Naive thymus-derived CD8-positive, alpha-beta T cell (primary cell): ENCODE measurements at regions not wholly inside any gene's neighbourhood (a gene's known extent, or its start where the extent isn't known, plus 50 kb on each side); places are given as distances from the start of the nearest gene placed in this dataset.
A peak's percentile ranks its signal among the peaks of the same experiment; 100 is the strongest.

ENCODE experiments used
- ATAC-seq, 2 donors: fragments of 150-1000 bp; cut with Tn5 transposase in 1 of 2; sonication (Bioruptor Pico), chemical (Tn5 transposase) in 1 of 2; 1 replicate in 1 of 2; 2 replicates in 1 of 2; pipeline ENCODE4 v1.10.0; 2021; ENCODE audit warnings: mild to moderate bottlenecking in 2 of 2, moderate library complexity in 2 of 2
- POLR2A ChIA-PET: fragments of 350-600 bp; sonication (Branson Sonifier 250); formaldehyde crosslinking; loops from one replicate; lab custom pipeline; 2021; ENCODE audit warnings: antibody characterized with exemption; lab: Charles Lee
- DNase-seq, 10 donors: peaks; one replicate each; pipeline versions ENCODE4 v3.0.0 to v3.0.0-alpha.2; 2020 to 2022
- H3K27ac Mint-ChIP-seq, 10 donors: one replicate each; pipeline ENCODE4 v1.8.0; 2020 to 2022; ENCODE audit warnings: mild to moderate bottlenecking in 10 of 10, mixed read lengths in 10 of 10, moderate library complexity in 4 of 10, inconsistent platforms in 1 of 10
- H3K27me3 Mint-ChIP-seq, 5 donors: one replicate each; pipeline ENCODE4 v1.8.0; 2021 to 2022; ENCODE audit warnings: mixed read lengths in 5 of 5
- H3K36me3 Mint-ChIP-seq, 3 donors: one replicate each; pipeline ENCODE4 v1.8.0; 2020 to 2022; ENCODE audit warnings: mixed read lengths in 3 of 3, mild to moderate bottlenecking in 2 of 3, inconsistent platforms in 1 of 3
- H3K4me1 Mint-ChIP-seq, 4 donors: one replicate each; pipeline ENCODE4 v1.8.0; 2021 to 2022; ENCODE audit warnings: mixed read lengths in 4 of 4
- H3K4me3 Mint-ChIP-seq, 10 donors: one replicate each; pipeline ENCODE4 v1.8.0; 2020 to 2022; ENCODE audit warnings: mild to moderate bottlenecking in 10 of 10, mixed read lengths in 10 of 10, moderate library complexity in 6 of 10, inconsistent platforms in 1 of 10
- H3K9me3 Mint-ChIP-seq, 9 donors: one replicate each; pipeline ENCODE4 v1.8.0; 2020 to 2022; ENCODE audit warnings: mixed read lengths in 9 of 9, mild to moderate bottlenecking in 3 of 9, inconsistent platforms in 1 of 9, moderate library complexity in 1 of 9

DNA sequence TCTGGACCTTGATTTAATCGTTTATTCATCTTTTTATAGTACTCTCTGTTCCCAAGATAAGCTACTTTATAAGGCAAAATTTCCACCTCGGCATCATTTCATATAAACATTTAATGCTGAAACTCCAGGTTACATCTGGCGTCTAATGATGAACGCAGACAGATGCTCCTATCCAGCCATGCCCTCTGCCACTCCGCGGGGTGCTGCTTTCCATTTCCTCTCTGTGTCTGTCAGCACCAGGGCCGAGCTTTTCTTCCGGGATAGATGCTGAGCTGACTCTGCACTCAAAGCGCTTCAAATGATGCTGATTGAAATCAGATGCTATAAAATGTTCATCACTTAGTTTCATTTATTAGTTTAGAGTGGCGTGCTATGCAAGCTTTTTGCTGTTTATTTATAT is 80.5 kb upstream of the HELT start:
- POLR2A ChIA-PET, result no interaction called here
- no peak for DNase-seq
- no peaks in the 10 kb centered on the region for H3K36me3 Mint-ChIP-seq
- H3K27me3 Mint-ChIP-seq, result peaks cover 4 to 12% (median 10%) of the 10 kb centered on the region in 5 donors
- H3K4me1 Mint-ChIP-seq, result no peaks in the 10 kb centered on the region
- no peak for ATAC-seq
- no peak overlapping the region for H3K27ac Mint-ChIP-seq
- H3K4me3 Mint-ChIP-seq, result no peak overlapping the region
- H3K9me3 Mint-ChIP-seq, result peaks cover 0 to 2% (median 0%) of the 10 kb centered on the region in 9 donors

DNA sequence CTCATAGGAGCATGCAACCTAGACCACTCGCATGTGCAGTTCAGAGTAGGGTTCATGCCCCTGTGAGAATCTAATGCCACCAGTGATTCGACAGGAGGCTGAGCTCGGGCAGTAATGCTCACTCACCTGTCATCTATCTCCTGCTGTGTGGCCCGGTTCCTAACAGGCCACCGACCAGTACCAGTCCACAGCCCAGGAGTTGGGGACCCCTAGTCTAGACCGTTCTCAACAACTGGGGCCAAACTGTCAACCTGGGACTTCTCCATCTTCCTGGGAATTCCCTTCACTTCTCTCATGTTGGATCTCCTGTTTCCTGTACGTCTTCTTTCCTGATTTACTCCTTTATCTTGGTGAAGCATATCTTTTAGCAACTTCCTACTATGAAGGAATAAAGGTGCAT is 79.4 kb upstream of the HELT start:
- POLR2A ChIA-PET, result no interaction called here
- no peaks in the 10 kb centered on the region for H3K4me1 Mint-ChIP-seq
- DNase-seq (no peak), ATAC-seq (no peak)
- H3K4me3 Mint-ChIP-seq, result no peak overlapping the region
- no peaks in the 10 kb centered on the region for H3K36me3 Mint-ChIP-seq
- H3K9me3 Mint-ChIP-seq, result peaks cover 0 to 2% (median 0%) of the 10 kb centered on the region in 9 donors
- H3K27me3 Mint-ChIP-seq, result peaks cover 4 to 12% (median 10%) of the 10 kb centered on the region in 5 donors
- no peak overlapping the region for H3K27ac Mint-ChIP-seq

DNA sequence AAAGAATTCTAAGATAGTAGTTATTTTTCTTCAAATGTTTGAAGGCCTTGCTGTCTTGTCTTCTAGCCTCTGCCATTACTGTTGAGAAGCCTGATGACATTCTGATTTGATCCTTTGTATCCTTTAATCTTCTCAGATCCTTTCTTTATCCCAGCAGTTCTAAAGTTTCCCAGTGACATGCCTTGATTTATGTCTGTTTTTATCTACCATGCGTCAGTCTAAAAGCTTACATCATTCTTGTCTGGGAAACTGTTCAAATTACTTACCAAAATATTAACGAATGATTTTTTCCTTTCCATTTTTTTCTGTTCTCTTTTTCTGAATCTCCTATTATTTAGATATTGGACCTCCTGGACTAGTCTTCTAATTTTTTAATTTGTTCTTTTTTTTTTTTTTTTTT is 78.3 kb upstream of the HELT start:
- POLR2A ChIA-PET, result no interaction called here
- H3K27ac Mint-ChIP-seq, result no peak overlapping the region
- H3K4me1 Mint-ChIP-seq, result no peaks in the 10 kb centered on the region
- H3K4me3 Mint-ChIP-seq, result no peak overlapping the region
- H3K27me3 Mint-ChIP-seq, result peaks cover 4 to 11% (median 9%) of the 10 kb centered on the region in 5 donors
- DNase-seq (no peak), ATAC-seq (no peak)
- H3K9me3 Mint-ChIP-seq, result peaks cover 0 to 2% (median 0%) of the 10 kb centered on the region in 9 donors
- H3K36me3 Mint-ChIP-seq, result no peaks in the 10 kb centered on the region

DNA sequence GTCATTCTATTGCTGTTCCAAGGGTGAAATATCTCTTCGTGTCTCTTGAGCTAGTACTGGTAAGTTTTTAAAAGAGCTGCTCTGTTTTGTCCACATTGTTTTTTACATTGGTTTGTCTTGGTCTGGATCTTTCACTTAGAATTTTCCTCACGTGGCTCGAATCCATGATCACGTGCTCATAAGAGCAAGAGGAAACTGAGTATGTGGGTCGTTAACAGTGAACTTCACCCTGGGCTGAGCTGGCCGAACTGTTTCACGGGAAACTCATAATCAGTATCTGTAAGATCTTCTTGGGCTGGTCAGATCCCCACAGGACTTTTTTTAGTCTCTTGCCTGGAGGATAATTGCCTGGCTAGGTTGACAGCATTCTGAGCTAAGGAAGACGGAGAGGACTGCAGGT is 77.8 kb upstream of the HELT start:
- H3K4me1 Mint-ChIP-seq, result no peaks in the 10 kb centered on the region
- peaks cover 0 to 2% (median 0%) of the 10 kb centered on the region in 9 donors for H3K9me3 Mint-ChIP-seq
- H3K27me3 Mint-ChIP-seq, result peaks cover 4 to 11% (median 9%) of the 10 kb centered on the region in 5 donors
- DNase-seq (no peak), ATAC-seq (no peak)
- no peak overlapping the region for H3K4me3 Mint-ChIP-seq
- POLR2A ChIA-PET, result no interaction called here
- no peak overlapping the region for H3K27ac Mint-ChIP-seq
- H3K36me3 Mint-ChIP-seq, result no peaks in the 10 kb centered on the region

DNA sequence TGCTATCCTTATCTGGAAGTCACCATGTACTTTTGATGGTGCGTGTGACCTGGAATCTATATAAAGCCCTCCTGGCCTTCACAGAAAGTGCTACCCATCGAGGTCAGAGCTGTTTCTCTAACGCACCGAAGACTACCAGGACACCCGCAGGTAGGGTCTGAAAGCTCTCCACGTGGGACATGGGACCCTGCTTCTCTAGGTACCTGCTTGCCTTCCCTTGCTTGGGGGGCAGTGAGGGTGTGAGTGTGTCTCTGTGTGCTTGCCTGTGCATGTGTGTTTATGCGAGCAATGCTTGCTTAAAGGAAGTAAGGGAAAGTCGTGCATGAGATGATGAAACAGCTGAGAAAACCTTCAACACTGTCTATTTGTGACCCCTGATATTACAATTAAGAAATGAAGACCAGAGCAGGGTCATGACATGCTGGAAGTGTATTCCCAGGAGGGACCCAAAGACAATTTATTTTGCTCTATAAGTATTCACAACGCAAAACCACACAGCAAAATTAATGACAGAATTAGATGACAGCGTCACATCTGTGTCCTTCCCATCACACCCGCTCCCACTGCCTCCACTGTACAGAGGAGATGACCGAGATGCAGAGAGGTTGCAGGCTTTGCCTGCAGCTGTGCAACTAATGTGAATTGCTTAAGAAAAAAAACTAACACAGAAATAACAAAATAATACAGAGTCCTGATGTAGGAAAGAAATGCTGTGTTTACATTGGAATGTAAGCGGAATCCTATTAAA is 76.4 kb upstream of the HELT start:
- Mint-ChIP-seq H3K9me3 (peaks cover 0 to 2% (median 0%) of the 10 kb centered on the region in 9 donors), H3K4me3 (no peak overlapping the region), H3K36me3 (no peaks in the 10 kb centered on the region), H3K27ac (no peak overlapping the region), H3K4me1 (no peaks in the 10 kb centered on the region), H3K27me3 (peaks cover 1 to 11% (median 9%) of the 10 kb centered on the region in 5 donors)
- DNase-seq, result no peak
- POLR2A ChIA-PET, result no interaction called here
- no peak for ATAC-seq

DNA sequence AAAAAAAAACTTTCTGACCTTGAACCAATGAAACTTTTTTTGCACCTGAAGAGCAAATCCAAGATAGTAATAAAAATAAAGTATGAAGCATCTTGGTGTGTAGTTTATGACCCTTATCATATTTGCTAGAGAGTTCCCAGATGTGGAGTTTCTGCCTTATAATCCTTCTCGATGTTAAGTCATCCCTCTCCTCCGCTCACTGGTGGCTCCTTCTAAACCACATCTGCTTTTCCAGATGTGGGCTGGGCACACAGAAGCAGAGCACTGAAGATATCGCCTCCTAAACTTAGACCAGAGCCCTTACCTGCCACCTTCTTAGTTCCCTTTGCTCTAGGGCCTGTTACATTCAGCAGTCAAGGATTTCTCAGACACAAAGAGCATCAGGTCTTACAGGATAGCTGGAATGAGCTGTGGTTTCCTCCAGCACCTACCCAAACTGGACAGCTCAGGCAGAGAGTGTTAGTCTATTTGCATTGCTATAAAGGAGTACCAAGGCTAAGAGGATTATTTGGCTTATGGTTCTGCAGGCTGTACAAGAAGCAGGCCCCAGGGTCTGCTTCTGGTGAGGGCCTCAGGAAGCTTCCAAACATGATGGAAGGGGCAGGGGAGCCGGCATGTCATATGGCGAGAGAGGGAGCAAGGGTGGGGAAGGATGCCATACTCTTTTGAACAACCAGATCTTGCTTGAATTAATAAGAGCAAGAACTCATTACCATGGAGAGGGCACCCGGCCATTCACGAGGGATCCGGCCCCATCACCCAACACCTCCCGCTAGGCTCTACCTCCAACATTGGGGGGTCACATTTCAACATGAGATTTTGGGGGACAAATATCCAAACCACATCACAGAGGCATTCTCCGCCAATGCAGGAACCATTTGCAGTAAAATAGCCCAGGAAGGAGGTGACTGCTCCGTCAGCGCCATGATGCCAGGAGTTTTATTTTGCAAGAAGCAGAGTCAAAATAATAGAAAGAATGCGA is 75.6 kb upstream of the HELT start:
- ATAC-seq (no peak), DNase-seq (no peak)
- Mint-ChIP-seq H3K27ac (no peak overlapping the region), H3K4me1 (no peaks in the 10 kb centered on the region), H3K4me3 (no peak overlapping the region), H3K9me3 (peaks cover 0 to 2% (median 0%) of the 10 kb centered on the region in 9 donors), H3K36me3 (no peaks in the 10 kb centered on the region), H3K27me3 (peaks cover 1 to 17% (median 7%) of the 10 kb centered on the region in 5 donors)
- POLR2A ChIA-PET, result no interaction called here

DNA sequence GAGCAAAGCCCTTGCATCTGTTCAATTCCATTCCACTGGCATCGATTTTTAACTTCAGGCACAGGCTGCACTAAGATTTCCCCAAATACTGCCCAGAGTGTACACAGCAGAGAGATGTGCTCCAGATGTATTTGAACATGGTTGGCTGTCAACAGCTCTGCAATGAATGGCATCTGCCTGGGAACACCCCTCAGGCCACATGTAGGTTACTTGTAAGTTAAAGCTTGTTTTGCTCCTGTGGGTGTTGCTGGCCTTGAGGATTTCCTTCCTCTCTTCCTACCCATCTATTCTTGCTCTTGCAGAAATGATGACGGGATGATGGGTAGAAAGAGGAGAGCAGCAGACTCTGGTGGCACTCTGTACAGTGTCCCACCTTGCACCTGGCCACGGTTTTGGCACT is 69.3 kb upstream of the HELT start:
- peaks cover 4 to 38% (median 31%) of the 10 kb centered on the region in 5 donors for H3K27me3 Mint-ChIP-seq
- H3K27ac Mint-ChIP-seq, result no peak overlapping the region
- no peak overlapping the region for H3K4me3 Mint-ChIP-seq
- POLR2A ChIA-PET, result no interaction called here
- no peaks in the 10 kb centered on the region for H3K9me3 Mint-ChIP-seq
- no peaks in the 10 kb centered on the region for H3K36me3 Mint-ChIP-seq
- H3K4me1 Mint-ChIP-seq, result no peaks in the 10 kb centered on the region
- ATAC-seq (no peak), DNase-seq (no peak)

DNA sequence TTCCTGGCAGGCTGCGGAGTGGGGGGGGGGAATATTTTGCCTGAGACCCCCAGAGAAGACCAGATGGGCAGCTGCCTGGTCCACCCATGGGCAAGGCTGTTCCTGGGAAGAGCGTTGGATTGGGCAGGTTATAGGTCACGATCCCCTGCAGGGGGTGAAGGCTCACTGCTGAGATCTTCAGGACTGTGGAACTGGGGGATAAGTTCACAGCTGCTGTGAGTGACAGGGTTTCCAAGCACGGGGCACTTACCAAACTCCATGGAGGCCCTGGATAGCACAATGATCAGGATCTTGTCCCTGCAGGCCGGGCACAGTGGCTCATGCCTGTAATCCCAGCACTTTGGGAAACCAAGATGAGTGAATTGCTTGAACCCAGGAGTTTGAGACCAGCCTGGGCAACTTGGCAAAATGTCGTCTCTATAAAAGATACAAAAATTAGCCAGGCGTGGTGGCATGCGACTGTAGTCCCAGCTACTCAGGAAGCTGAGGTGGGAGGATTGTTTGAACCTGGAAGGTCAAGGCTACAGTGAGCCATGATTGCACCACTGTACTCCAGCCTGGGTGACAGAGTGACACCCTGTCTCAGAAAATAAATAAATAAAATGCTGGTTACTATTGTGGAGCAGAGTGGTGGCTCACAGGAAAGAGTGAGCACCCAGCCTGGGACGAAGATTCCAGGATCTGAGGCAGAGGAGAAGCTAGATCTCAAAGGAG is 68.0 kb upstream of the HELT start:
- H3K4me1 Mint-ChIP-seq, result no peaks in the 10 kb centered on the region
- no peak for ATAC-seq
- POLR2A ChIA-PET, result no interaction called here

DNA sequence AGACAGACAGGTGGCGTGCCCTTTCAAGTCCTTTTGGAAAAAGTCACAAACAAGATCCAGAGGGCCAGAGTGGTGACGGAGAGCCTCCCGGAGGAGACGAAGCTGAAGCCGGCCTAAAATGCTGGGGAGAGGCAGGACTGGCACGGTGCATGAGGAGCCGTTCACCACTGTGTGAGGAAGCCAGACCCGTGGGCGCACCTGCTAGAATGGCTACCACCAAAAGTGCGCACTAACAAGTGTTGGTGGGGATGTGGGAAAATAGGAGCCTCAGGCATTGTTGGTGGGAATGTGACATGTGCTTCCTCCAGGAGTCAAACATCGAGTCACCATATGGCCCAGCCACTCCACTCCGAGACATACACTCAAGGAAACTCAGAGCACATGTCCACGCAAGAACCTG is 67.4 kb upstream of the HELT start:
- DNase-seq (no peak), ATAC-seq (no peak)
- H3K27me3 Mint-ChIP-seq, result peaks cover 4 to 42% (median 31%) of the 10 kb centered on the region in 5 donors
- no peaks in the 10 kb centered on the region for H3K9me3 Mint-ChIP-seq
- H3K4me3 Mint-ChIP-seq, result no peak overlapping the region
- POLR2A ChIA-PET, result no interaction called here
- H3K36me3 Mint-ChIP-seq, result no peaks in the 10 kb centered on the region
- no peak overlapping the region for H3K27ac Mint-ChIP-seq
- H3K4me1 Mint-ChIP-seq, result no peaks in the 10 kb centered on the region

More for the DNA sequence above, 68.0 kb upstream of the HELT start:
- Mint-ChIP-seq H3K27me3 (peaks cover 4 to 42% (median 31%) of the 10 kb centered on the region in 5 donors), H3K36me3 (no peaks in the 10 kb centered on the region), H3K9me3 (no peaks in the 10 kb centered on the region), H3K27ac (no peak overlapping the region), H3K4me3 (no peak overlapping the region)
- DNase-seq, result no peak

DNA sequence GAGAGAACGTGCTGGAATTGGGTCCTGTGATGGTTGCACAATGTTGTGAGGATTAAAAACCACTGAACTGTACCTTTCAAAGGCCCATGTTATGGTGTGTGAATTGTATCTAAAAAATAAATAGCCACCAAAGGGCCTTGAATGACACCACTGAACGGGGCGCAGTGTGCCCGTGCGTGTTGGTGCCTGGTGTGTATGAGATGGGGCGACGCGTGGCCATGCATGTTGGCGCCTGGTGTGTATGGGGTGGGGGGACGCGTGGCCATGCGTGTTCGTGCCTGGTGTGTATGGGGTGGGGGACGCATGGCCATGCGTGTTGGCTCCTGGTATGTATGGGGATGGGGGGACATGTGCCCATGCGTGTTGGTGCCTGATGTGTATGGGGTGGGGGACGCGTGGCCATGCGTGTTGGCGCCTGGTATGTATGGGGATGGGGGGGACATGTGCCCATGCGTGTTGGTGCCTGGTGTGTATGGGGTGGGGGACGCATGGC is 66.6 kb upstream of the HELT start:
- Mint-ChIP-seq H3K27me3 (peaks cover 4 to 42% (median 27%) of the 10 kb centered on the region in 5 donors), H3K4me1 (no peaks in the 10 kb centered on the region), H3K36me3 (no peaks in the 10 kb centered on the region), H3K27ac (peak overlapping the region in 1 of 10 donors; percentile 43), H3K4me3 (no peak overlapping the region), H3K9me3 (no peaks in the 10 kb centered on the region)
- ATAC-seq (no peak), DNase-seq (no peak)
- POLR2A ChIA-PET, result no interaction called here

DNA sequence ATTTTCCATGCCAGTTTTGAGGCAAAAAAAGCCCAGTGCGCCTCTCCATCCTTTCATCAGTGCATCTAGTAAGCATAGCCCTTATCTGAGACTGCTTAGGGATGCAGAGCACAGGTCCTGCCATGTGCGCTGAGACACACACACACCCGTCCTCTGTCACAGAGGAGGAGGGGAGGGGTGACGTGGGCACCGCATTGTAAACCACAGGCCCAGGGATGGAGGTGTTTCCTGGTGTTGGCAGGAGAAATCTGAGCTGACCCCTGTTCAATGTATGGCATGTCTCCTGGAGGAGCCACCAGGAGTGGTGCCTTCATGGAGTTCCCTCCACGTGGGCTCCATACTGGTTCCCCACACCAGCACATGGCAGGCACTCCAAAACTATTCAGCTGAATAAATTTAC is 65.8 kb upstream of the HELT start:
- Mint-ChIP-seq H3K9me3 (no peaks in the 10 kb centered on the region), H3K4me1 (no peaks in the 10 kb centered on the region), H3K4me3 (no peak overlapping the region), H3K27me3 (peaks cover 4 to 42% (median 22%) of the 10 kb centered on the region in 5 donors), H3K36me3 (no peaks in the 10 kb centered on the region), H3K27ac (no peak overlapping the region)
- ATAC-seq, result no peak
- POLR2A ChIA-PET, result no interaction called here
- no peak for DNase-seq

DNA sequence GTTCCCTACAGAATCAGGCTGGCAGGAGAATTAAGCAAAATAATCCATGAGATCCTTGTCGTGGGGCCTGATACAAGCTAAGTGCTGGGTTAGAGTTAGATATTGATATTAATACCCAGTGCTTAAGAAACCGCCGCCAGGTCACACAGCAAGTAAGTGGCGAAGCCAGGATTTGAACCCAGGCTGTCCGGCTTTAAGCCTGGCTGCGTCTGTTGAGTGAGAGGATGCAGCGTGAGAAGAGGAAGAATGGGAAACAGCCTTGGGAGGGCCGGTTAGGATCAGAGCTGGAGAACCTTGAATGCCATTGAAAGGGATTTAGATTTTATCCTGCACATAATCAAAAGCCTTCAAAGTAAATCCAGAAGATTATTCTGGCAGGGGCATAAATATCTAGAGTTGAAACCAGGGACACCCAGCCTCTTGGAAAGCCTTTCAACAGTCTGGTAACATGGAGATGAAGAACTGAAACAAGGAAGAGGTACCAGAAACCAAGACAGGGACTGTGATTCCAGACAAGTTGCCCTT is 64.8 kb upstream of the HELT start:
- Mint-ChIP-seq H3K36me3 (no peaks in the 10 kb centered on the region), H3K4me1 (peaks cover 0 to 5% (median 0%) of the 10 kb centered on the region in 4 donors), H3K9me3 (no peaks in the 10 kb centered on the region), H3K4me3 (no peak overlapping the region), H3K27ac (no peak overlapping the region), H3K27me3 (peaks cover 4 to 42% (median 18%) of the 10 kb centered on the region in 5 donors)
- ATAC-seq, result no peak
- POLR2A ChIA-PET, result no interaction called here
- DNase-seq, result no peak
